ENCODE measurements at regions not wholly inside any gene's neighbourhood (a gene's known extent, or its start where the extent isn't known, plus 50 kb on each side); places are given as distances from the start of the nearest gene placed in this dataset.
A peak's percentile ranks its signal among the peaks of the same experiment; 100 is the strongest.

- no peak for ATAC-seq
- no peak for TF ChIP-seq TCF7L2 (IDR thresholded peaks at IDR 0.05; ENCODE audit: low read depth, low read length)
- TF ChIP-seq CTCF (IDR thresholded peaks at IDR 0.05): no peak
- no peak for TF ChIP-seq POLR2AphosphoS5 (IDR thresholded peaks at IDR 0.05; ENCODE audit: low read depth, low read length)
- TF ChIP-seq REST (IDR thresholded peaks at IDR 0.05; ENCODE audit: insufficient read depth in 1 of 2, low read depth in 2 of 2, low read length in 1 of 2): no peak
- TF ChIP-seq SIN3A (IDR thresholded peaks at IDR 0.05; ENCODE audit: borderline replicate concordance, insufficient read depth, low read depth, low read length): no peak
- ChIA-PET CTCF (no interaction called here), POLR2A (no interaction called here)
- Histone ChIP-seq H3K27me3 (ENCODE audit: control insufficient read depth, insufficient read depth, low read length) (no peaks in the 10 kb centered on the region), H3K9me3 (ENCODE audit: control insufficient read depth, insufficient read depth, low read depth, low read length) (no peaks in the 10 kb centered on the region), H3K4me1 (ENCODE audit: control insufficient read depth, insufficient read depth, low read length) (peaks cover 38% of the 10 kb centered on the region), H3K36me3 (ENCODE audit: control insufficient read depth, insufficient read depth, low read length) (no peaks in the 10 kb centered on the region), H3K27ac (ENCODE audit: low read length) (0 out of 2 replicates have a peak overlapping the region, but pooled peaks have one; percentile 5), H3K4me3 (ENCODE audit: low read depth in 2 of 2, low read length in 2 of 2) (no peak overlapping the region)
- no TSS peak for BruUV-seq (replicated peaks)
- intact Hi-C loops (cut with micrococcal nuclease; ENCODE audit: unreplicated experiment) (no loop called here), in situ Hi-C loops (cut with HindIII; ENCODE audit: low pct_unique_long_range_greater_than_20kb, low sequenced_read_pairs) (no loop called here)
- DNase-seq (ENCODE audit: low read depth, low spot score): no peak
Measured at GRCh38 chr7:22566592-22566991, 66.6 kb upstream of the STEAP1B start.

DNA sequence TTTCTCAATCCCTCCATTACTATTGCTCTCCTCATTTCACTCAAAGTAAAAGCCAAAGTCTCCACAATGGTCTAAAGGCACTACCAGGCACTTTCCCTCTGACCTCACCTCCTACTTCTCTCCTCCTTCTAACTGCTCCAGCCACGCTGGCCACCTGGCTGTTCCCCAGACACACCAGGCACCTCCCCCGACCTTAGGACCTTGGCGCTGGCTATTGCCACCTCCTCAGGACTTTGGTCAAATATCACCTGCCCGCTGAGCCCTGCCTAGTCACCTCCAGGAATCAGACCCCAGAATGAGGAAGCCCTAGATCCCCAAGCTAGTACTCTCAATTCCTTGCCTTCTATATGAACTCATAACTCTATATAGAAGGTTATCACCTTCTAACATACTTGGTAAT lies 66.2 kb upstream of the STEAP1B start:
- CTCF ChIA-PET: no interaction called here
- H3K36me3 ChIP-seq (ENCODE audit: control insufficient read depth, insufficient read depth, low read length): no peaks in the 10 kb centered on the region

GRCh38 chr7:22565315-22565811 lies 65.4 kb upstream of the STEAP1B start:
- ATAC-seq (no peak), DNase-seq (ENCODE audit: low read depth, low spot score) (peak; percentile 66)
- Histone ChIP-seq H3K4me3 (ENCODE audit: low read depth in 2 of 2, low read length in 2 of 2) (peak overlapping the region in 1 of 2 experiments; percentile 61; a peak in 2 of 4 replicates), H3K36me3 (ENCODE audit: control insufficient read depth, insufficient read depth, low read length) (no peaks in the 10 kb centered on the region), H3K27ac (ENCODE audit: low read length) (peak overlapping the region; percentile 85), H3K9me3 (ENCODE audit: control insufficient read depth, insufficient read depth, low read depth, low read length) (no peaks in the 10 kb centered on the region), H3K4me1 (ENCODE audit: control insufficient read depth, insufficient read depth, low read length) (peaks cover 49% of the 10 kb centered on the region), H3K27me3 (ENCODE audit: control insufficient read depth, insufficient read depth, low read length) (no peaks in the 10 kb centered on the region)
- in situ Hi-C loops (cut with HindIII; ENCODE audit: low pct_unique_long_range_greater_than_20kb, low sequenced_read_pairs): no loop called here
- POLR2A ChIA-PET: interaction anchor here (0.6 kb wide), 2 partner anchors 292 to 563 kb away, joined by 6 to 7 read pairs; no protein-coding TSS in a partner anchor
- no TSS peak for BruUV-seq (replicated peaks)
- CTCF ChIA-PET: interaction anchor here (0.5 to 0.6 kb wide), 4 partner anchors 20 to 163 kb away, joined by 3 to 11 read pairs (median 8); no protein-coding TSS in a partner anchor
- TF ChIP-seq REST (IDR thresholded peaks at IDR 0.05; ENCODE audit: insufficient read depth in 1 of 2, low read depth in 2 of 2, low read length in 1 of 2): no peak
- no peak for TF ChIP-seq SIN3A (IDR thresholded peaks at IDR 0.05; ENCODE audit: borderline replicate concordance, insufficient read depth, low read depth, low read length)
- TF ChIP-seq CTCF (IDR thresholded peaks at IDR 0.05): no peak
- TF ChIP-seq TCF7L2 (IDR thresholded peaks at IDR 0.05; ENCODE audit: low read depth, low read length): no peak
- no peak for TF ChIP-seq POLR2AphosphoS5 (IDR thresholded peaks at IDR 0.05; ENCODE audit: low read depth, low read length)
- intact Hi-C loops (cut with micrococcal nuclease; ENCODE audit: unreplicated experiment): no loop called here

More for the DNA sequence above, 66.2 kb upstream of the STEAP1B start:
- Histone ChIP-seq H3K4me3 (ENCODE audit: low read depth in 2 of 2, low read length in 2 of 2) (no peak overlapping the region), H3K27ac (ENCODE audit: low read length) (peak overlapping the region; percentile 85), H3K4me1 (ENCODE audit: control insufficient read depth, insufficient read depth, low read length) (peaks cover 42% of the 10 kb centered on the region), H3K9me3 (ENCODE audit: control insufficient read depth, insufficient read depth, low read depth, low read length) (no peaks in the 10 kb centered on the region), H3K27me3 (ENCODE audit: control insufficient read depth, insufficient read depth, low read length) (no peaks in the 10 kb centered on the region)
- DNase-seq (ENCODE audit: low read depth, low spot score) (no peak), ATAC-seq (no peak)
- POLR2A ChIA-PET: no interaction called here
- in situ Hi-C loops (cut with HindIII; ENCODE audit: low pct_unique_long_range_greater_than_20kb, low sequenced_read_pairs) (no loop called here), intact Hi-C loops (cut with micrococcal nuclease; ENCODE audit: unreplicated experiment) (no loop called here)
- no TSS peak for BruUV-seq (replicated peaks)
- TF ChIP-seq SIN3A (IDR thresholded peaks at IDR 0.05; ENCODE audit: borderline replicate concordance, insufficient read depth, low read depth, low read length): no peak
